Panc1 (cell line): ENCODE measurements at regions not wholly inside any gene's neighbourhood (a gene's known extent, or its start where the extent isn't known, plus 50 kb on each side); places are given as distances from the start of the nearest gene placed in this dataset.

Experiments
- POLR2AphosphoS5 ChIP-seq: IDR thresholded peaks from 2 replicates; pipeline ENCODE4 v1.6.1; 2012; ENCODE audit warnings: mild to moderate bottlenecking, low read depth, low read length, moderate library complexity
- TCF7L2 ChIP-seq: IDR thresholded peaks from 2 replicates; pipeline ENCODE4 v1.6.1; 2011; ENCODE audit warnings: mild to moderate bottlenecking, low read depth, low read length, inconsistent platforms
- TF ChIP-seq, protein P1 (sequence below): fragments of 450-650 bp; IDR thresholded peaks from 2 replicates; pipeline ENCODE4 v1.5.1; 2017; ENCODE audit warnings: mild to moderate bottlenecking

DNA sequence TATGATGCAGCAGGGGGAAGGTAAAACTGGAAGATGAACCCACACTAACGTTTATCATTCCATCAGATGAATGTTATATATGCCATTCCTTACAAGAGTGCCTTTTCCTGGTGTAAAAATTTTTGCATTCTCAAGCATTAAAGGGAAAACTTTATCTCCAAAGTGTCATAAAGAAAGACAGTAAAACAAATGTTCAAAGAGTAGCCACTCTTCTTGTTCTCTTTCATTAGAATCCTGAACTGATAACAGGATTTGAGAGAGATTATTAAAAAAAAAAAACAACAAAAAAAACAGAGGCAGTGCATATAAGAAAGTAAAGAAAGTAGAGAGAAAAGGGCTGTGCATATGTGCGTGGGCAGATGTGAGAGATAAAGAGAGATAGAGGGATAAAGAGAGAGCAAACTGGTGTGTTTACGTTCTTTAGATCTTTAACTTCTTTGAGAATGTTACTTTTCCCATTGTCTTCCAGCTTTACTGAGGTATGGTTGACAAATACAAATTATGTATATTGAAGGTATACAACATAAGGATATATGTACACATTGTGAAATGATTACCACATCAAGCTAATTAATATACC lies 275.4 kb downstream of the HS3ST1 start:
- TF ChIP-seq POLR2AphosphoS5, result no peak
- no peak for TF ChIP-seq TCF7L2
- TF ChIP-seq, protein P1, sequence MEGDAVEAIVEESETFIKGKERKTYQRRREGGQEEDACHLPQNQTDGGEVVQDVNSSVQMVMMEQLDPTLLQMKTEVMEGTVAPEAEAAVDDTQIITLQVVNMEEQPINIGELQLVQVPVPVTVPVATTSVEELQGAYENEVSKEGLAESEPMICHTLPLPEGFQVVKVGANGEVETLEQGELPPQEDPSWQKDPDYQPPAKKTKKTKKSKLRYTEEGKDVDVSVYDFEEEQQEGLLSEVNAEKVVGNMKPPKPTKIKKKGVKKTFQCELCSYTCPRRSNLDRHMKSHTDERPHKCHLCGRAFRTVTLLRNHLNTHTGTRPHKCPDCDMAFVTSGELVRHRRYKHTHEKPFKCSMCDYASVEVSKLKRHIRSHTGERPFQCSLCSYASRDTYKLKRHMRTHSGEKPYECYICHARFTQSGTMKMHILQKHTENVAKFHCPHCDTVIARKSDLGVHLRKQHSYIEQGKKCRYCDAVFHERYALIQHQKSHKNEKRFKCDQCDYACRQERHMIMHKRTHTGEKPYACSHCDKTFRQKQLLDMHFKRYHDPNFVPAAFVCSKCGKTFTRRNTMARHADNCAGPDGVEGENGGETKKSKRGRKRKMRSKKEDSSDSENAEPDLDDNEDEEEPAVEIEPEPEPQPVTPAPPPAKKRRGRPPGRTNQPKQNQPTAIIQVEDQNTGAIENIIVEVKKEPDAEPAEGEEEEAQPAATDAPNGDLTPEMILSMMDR, result no peak
